Astrocyte of the hippocampus (primary cell): ENCODE measurements at regions not wholly inside any gene's neighbourhood (a gene's known extent, or its start where the extent isn't known, plus 50 kb on each side); places are given as distances from the start of the nearest gene placed in this dataset.
"Not testable (repeated sequence)": the region's sequence is repeated elsewhere in the genome, so short reads cannot be mapped to it uniquely, and the experiment has no call there.

Experiments
- DNase-seq: peaks from one replicate; pipeline ENCODE4 v3.0.0; 2011; ENCODE audit warnings: low read depth, low spot score

DNA sequence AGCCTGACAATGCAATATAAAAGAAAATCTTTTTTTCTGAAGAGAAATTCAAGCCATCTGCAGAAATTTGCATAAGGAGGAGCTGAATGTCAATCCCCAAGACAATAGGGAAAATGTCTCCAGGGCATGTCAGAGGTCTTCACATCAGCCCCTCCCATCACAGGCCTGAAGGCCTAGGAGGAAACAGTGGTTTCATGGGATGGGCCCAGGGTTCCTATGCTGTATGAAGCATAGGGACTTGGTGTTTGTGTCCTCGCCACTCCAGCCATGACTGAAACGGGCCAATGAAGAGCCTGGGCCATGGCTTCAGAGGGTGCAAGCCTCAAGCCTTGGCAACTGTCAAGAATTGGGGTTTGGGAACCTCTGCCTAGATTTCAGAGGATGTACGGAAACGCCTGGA, 883.5 kb downstream of the UQCRFS1 start:
- no peak for DNase-seq

DNA sequence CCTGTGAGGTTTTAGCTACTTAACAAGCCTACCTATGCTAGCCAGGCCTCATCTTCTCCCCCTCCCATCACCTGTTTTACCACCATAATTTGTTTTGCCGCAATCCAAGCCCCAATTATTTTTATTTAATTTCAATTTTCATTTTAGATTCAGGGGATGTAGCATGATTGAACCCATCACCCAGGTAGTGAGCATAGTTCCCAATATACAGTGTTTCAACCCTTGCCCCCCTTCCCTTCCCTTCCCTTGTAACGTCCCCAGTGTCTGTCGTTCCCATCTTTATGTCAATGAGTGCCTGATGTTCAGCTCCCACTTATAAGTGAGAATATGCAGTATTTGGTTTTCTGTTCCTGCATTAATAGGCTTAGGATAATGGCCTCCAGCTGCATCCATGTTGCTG, 885.0 kb downstream of the UQCRFS1 start:
- DNase-seq = no peak

DNA sequence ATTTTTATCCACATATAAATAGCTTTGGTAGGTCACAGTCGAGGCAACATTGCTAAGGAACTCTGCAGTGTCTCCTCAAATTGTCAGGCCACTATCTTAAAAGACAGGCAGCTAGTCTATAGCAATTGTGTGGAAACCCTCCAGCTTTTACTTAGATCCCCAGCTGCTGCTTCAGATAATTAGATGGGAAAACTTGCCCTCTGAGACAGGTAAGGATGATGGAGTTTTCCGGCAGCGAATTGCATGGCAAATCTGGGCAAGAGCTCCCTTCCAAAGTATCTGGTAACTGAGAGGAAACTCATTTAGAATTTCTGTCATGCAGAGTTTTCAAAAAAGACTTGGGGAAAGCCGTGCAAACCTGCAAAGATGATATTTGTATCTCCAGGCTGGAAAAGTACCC, 886.2 kb downstream of the UQCRFS1 start:
- DNase-seq = no peak

GRCh38 chr19:28324275-28325060, 888.5 kb downstream of the UQCRFS1 start:
- DNase-seq = peak; percentile 11

- DNase-seq = no peak
Measured at GRCh38 chr19:28322945-28323344, 890.0 kb downstream of the UQCRFS1 start.

GRCh38 chr19:28322491-28322890, 890.5 kb downstream of the UQCRFS1 start:
- DNase-seq = no peak

DNA sequence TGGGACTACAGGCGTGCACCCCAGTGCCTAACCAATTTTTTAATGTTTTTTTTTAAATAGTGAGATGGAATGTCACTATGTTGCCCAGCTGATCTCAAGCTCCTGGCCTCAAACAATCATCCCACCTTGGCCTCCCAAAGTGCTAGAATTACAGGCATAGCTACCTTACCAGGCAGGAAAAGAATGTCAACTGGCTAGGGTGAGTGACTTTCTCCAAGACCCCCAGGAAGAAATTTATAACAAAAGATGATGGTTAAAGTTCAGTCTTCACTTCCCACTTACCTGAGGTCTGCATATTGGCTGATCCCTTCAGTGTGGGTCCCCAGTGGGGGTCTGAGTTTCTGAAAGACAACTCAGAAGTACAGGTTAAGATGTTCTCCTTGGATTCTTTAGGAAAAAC, 893.0 kb downstream of the UQCRFS1 start:
- DNase-seq = no peak

DNA sequence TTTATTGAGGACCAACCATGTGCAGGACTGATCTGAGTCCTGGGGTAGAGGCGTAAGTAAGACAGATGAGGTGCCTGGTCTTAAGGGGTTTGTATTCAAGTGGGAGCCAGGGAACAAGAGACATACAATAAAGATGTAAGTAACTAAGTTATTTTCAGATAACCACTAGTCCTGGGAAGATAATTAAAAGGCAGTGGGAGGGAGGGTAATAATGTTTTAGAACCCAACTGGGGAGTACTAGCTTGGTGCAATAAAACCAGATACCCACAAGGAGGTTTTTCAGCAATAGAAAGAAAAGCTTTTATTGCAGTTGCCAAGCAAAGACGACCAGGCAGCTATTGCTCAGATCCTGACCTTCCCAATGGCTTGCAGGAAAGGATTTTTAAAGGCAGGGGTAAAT, 893.7 kb downstream of the UQCRFS1 start:
- no peak for DNase-seq

DNA sequence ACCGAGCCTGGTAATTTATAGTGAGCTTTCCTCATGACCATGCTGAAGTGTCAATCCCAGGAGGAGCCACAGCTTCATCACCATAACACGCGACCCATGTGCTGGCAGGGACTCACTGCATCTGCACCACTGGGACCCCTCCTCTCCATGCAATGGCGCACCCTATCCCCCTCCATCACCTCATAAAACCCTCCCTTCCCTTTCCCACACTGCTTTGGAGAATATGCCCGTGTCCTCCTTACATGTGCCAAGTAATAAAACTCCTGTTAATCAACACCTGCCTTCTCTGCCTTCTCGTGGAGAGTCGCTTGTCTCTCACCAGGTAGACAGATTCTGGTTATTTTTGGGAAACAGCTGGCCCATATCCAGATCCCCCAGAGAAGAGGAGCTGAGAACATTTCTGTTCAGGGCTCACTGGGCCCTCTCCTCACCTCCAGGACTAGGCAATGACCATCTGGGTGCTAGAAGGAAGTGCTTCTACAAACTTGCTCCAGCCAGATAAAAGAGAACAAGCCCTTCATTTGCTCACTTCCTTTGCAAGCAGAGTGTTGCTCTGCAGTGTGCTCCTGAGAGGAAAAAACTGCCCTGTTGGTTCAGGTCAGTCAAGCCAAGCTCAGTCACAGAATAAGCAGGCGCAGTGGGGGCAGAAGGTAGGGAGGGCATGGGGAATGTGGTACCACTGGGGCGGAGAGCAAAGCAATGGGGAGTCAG, 894.3 kb downstream of the UQCRFS1 start:
- DNase-seq = no peak

DNA sequence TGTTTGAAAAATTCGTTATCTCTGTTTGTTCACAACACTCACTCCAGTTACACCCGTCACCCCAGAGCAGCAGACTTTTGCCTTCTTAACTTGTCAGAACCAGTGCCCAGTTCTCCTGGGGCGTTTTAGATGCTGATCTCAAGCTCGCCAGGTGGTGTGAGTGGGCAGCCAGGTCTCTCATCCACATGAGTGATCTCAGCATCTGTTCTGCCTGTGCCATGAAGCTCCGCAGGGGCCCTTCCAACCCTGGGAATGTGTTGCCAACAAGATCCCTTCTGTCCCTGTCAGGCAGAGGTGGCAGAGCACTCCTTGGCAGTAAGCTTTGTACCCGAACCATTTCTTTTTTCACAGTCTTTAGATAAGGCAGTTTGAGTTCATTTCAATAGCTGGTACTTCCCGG, 896.5 kb downstream of the UQCRFS1 start:
- DNase-seq = no peak

DNA sequence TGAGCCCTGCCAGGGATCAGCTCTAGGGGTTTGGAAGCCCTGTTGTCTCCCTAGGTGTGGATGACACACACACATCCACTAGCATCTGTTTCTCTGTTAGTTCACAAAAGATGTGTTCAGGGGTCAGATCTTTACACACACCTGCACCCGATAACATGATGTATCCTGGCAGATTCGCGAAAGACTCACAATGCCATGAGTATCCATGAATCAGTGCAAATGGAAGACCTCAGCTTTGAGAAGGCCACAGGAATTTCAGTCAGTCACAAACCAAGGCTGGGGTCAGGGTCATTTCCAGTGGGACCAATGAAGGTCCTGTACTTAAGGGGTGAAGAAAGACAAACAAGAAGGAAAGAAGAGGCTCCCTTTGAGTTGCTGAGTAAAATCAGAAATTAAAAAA, 898.2 kb downstream of the UQCRFS1 start:
- no peak for DNase-seq

GRCh38 chr19:28314287-28314686, 898.7 kb downstream of the UQCRFS1 start:
- DNase-seq = no peak

DNA sequence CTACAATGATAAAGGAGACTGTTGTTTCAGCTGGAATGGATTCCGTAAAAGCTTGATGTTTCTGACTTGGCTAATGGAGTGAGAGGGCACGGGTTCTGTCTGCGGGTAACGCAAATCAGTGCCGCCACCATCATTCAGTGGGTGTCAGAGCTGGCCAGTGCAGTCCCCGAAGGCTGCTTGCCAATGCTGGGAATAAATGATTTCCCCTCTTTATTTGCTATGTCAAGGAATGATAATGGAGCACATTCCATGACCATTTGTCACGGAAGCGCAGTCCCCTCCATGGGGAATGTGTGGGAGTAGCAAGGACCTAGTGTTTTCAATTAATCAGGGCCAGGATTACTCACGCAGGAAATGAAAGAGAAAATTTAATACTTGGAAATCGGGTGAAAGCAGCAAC, 899.3 kb downstream of the UQCRFS1 start:
- peak; percentile 93 for DNase-seq

- no peak for DNase-seq
Measured at GRCh38 chr19:28312269-28312668, 900.7 kb downstream of the UQCRFS1 start.

GRCh38 chr19:28310829-28311228, 902.1 kb downstream of the UQCRFS1 start:
- not testable (repeated sequence) for DNase-seq

DNA sequence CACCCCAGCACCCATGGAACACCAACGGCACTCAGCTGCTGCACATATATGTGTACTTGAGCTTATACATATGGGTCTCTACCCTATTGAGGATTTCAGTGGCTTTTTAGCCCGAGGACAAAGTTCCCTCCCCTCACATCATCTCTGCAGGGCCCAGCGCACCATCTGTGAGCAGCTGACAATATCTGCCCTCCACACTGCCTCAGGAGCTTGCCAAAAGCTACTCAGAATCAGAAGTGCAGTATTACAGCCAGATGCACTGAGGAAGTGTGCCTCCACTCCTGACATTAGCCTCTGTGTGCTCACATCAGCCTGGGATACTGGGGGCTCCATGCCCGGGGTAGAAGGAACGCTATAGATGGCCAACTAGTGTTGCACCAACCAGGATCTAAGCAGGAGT, 903.9 kb downstream of the UQCRFS1 start:
- no peak for DNase-seq

GRCh38 chr19:28307963-28308362, 905.0 kb downstream of the UQCRFS1 start:
- DNase-seq = no peak

DNA sequence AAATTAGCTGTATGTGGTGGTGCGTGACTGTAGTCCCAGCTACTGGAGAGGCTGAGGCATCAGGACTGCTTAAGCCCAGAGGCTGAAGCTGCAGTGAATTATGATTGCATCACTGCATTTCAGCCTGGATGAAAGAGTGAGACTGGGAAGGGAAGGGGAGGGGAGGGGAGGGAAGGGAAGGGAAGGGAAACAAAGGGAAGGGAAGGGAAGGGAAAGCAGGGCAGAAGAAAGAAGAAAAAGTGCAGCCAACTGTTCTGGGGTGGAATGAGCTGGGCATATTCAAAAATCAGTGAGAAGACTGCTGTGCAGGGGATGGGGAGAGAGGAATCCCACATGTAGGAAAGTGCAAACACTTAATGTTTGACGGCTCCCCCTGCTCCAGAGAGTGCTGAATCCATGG, 905.5 kb downstream of the UQCRFS1 start:
- peak; percentile 36 for DNase-seq

GRCh38 chr19:28305513-28305912, 907.4 kb downstream of the UQCRFS1 start:
- DNase-seq = no peak

DNA sequence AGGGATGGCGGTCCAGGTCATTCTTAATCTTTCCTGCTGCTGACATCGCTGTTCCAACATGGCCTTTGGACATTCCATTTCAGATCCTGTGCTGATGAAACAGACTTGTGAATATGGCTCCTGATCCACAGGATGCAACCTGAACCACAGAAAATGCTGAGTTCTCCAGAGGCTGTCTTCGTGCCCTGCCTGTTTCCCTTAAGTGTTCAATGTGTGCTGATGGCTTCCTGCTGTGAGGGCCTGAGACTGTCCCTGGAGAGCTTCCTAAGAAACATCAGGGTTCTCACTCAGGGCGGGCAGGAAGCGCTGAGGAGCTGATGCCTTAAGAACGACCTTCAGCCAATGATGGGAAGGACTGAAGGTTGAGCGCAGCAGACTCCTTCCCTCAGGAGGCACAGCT, 909.4 kb downstream of the UQCRFS1 start:
- DNase-seq = no peak

GRCh38 chr19:28301961-28302360, 911.0 kb downstream of the UQCRFS1 start:
- DNase-seq = peak; percentile 41

- no peak for DNase-seq
Measured at GRCh38 chr19:28301463-28301862, 911.5 kb downstream of the UQCRFS1 start.

- no peak for DNase-seq
Measured at GRCh38 chr19:28299649-28300048, 913.3 kb downstream of the UQCRFS1 start.
